DMS153 treated with DMSO at 0.1 percent for 48 hours (cell line): ENCODE measurements at regions not wholly inside any gene's neighbourhood (a gene's known extent, or its start where the extent isn't known, plus 50 kb on each side); places are given as distances from the start of the nearest gene placed in this dataset.
"Not testable (repeated sequence)": the region's sequence is repeated elsewhere in the genome, so short reads cannot be mapped to it uniquely, and the experiment has no call there.

Source experiments
- DNase-seq: peaks from one replicate; lab custom pipeline; 2025; ENCODE audit not compliant: unreplicated experiment; lab: John Stamatoyannopoulos, UW

GRCh38 chr6:77326029-77326428, 137.3 kb downstream of the HTR1B start:
- DNase-seq, result no peak

GRCh38 chr6:77324866-77325265, 138.4 kb downstream of the HTR1B start:
- DNase-seq, result no peak

- no peak for DNase-seq
Observed at GRCh38 chr6:77322604-77323003, 140.7 kb downstream of the HTR1B start.

- no peak for DNase-seq
Observed at GRCh38 chr6:77318256-77318655, 145.0 kb downstream of the HTR1B start.

DNA sequence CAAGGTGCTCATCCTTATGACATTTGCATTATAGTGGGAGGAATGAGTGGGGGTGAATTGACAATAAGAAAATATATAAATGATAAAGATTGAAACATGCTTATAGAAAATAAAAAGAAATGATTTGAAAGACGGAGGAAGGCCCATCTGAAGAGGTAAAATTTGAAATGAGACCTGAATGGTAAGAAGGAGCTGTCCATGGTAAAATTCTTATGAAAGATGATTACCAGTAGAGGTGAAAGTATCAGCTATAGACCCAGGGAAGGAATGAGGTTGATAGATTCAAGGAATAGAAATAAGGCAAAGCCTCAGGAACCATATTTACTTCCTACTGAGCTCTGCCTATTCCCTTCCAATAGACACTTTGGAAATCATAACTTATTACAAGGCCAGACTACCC, 149.7 kb downstream of the HTR1B start:
- no peak for DNase-seq

- DNase-seq, result no peak
Observed at GRCh38 chr6:77299931-77300330, 163.4 kb downstream of the HTR1B start.

- DNase-seq, result no peak
Observed at GRCh38 chr6:77298283-77298682, 165.0 kb downstream of the HTR1B start.

GRCh38 chr6:77292564-77293546, 170.4 kb downstream of the HTR1B start:
- DNase-seq, result no peak

- DNase-seq, result no peak
Observed at GRCh38 chr6:77290798-77291197, 172.5 kb downstream of the HTR1B start.

DNA sequence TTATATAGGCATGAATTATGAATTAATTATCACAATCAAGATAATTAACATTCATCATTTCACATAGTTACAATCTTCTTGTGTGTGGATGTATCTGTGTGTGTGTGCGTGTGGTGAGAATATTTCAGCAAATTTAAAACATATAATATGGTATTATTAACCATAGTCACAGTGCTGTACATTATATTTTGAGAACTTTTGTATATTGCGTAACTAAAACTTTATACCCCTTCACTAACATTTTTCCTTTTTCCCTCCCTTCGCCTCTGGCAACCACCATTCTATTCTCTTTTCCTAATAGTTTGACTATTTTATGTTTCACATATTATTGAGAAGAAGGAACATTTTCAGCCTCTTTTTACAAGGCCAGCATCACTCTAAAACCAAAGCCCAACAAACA, 176.8 kb downstream of the HTR1B start:
- no peak for DNase-seq

DNA sequence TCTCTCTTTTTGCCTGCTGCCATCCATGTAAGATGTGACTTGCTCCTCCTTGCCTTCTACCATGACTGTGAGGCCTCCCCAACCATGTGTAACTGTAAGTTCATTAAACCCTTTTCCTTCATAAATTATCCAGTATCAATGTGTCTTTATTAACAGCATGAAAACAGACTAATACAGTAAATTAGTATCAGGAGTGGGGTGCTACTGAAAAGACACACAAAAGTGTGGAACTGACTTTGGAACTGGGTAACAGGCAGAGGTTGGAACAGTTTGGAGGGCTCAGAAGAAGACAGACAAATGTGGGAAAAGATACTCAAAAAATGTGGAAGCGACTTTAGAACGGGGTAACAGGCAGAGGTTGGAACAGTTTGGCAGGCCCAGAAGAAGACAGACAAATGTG, 189.4 kb downstream of the HTR1B start:
- DNase-seq, result no peak

DNA sequence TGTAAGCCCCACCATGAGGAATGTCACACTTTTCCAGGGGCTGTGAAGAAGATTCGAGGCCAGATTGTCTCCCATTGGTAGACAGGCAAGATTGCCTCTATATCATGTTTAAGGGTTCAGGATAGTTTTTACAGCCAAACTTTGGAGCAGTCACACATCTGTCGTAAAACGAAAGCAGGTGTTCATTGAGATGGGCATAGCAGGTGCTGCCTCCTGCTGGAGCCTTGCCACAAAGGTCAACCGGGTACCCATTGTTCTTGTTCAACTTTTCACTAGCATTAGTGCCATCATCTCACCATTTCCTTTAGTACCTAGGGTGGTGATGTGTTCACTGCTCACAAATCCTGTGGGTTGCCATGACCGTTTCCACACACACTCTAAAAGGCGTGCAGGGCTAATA, 198.3 kb downstream of the HTR1B start:
- no peak for DNase-seq

DNA sequence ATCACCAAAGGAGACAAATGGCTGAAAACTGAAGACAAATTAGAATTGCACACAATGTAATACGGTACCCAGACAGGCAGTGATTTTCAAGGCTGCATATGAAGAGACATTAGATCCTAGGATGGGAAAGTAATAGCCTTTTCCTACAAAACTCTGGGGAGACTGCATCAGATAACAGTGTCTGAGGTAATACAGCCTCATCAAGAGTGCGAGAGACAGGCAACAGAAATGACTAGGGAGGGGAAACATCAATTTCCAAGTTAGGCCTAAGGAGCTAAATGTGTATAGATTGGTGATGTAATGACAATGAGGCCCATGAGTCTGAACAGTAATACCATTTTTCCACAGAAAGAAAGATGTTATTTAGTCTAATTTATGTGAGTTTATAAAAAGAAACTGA, 200.3 kb downstream of the HTR1B start:
- DNase-seq, result no peak

- DNase-seq, result not testable (repeated sequence)
Observed at GRCh38 chr6:77251801-77252200, 211.5 kb downstream of the HTR1B start.

DNA sequence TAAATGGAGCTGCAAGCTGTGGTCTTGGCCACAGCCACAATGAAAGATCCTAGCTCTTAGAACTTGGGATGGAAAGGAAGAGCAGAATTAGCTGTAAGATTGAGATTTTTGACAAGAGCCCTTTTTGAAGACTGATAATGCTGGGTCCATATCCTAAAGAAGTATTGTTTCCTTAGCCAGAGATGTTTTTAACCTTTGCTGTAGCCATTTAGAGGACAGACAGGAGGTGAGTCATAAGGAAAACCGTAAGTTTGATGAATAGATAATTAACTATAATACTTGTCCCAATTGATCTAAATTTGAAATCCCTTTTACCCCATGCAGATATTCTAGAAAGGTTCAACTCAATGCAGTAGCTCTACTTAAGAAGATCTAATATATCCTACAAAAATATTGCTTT, 213.7 kb downstream of the HTR1B start:
- DNase-seq, result no peak

GRCh38 chr6:77245026-77245425, 218.3 kb downstream of the HTR1B start:
- DNase-seq, result no peak

DNA sequence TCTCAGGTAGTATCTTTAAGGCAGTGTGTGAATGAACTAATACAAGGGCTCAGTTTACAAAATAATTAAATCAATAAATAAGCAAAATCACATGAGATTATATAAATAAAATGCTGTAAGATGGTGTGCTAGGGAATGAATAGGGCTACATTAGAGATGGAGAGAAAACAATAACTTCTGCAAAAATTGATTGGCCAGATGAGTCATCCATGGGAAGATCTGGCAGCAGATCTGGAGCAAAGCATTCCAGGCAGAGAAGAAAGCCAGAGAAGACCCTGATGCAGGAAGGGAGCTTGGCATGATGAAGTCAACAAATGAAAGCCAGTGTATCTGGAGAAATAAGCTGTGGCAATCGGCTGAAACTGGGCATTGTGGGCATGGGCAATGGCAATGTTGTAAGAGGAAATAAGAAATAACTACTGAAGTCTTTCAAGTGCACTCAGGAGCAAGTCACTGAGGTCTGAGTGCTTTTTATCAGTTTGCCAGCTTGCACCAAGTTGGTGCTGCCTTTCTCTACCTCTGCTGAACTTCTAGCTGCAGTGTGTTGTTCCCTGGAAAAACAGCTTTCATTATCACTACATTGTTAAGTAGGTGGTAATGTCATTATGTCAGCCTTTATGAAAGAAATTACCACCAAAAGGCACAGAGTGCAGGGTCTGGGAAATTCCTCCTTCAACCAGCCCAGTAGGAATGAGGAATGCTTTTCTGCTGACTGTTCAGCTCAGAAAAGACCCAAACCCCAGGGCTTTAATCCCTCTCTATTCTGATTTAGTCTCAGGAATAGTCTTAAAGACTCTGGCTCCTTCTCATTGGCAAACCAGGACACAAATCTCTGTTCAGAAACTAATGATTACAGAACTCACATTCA, 231.6 kb downstream of the HTR1B start:
- no peak for DNase-seq

- DNase-seq, result no peak
Observed at GRCh38 chr6:77228279-77228678, 235.0 kb downstream of the HTR1B start.

DNA sequence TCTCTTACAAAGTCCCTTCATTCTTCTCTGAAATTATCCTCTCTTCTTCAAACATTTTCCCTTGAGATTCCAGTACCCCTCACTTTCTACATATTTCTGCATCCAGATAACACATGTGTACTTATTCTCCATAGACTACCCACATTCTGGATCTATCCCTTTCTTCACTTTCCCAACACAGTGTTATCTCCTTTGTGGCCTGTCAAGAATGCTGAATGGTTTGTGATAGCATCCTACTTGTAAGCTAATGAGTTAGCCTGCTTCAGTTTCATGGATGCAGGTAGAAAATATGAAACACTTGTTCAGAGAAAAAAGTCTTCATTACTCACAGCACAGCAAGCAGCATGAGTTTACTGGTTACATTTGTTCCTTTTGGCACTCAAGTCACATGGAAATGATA, 245.4 kb downstream of the HTR1B start:
- DNase-seq, result no peak

- DNase-seq, result no peak
Observed at GRCh38 chr6:77205936-77206335, 257.4 kb downstream of the HTR1B start.

DNA sequence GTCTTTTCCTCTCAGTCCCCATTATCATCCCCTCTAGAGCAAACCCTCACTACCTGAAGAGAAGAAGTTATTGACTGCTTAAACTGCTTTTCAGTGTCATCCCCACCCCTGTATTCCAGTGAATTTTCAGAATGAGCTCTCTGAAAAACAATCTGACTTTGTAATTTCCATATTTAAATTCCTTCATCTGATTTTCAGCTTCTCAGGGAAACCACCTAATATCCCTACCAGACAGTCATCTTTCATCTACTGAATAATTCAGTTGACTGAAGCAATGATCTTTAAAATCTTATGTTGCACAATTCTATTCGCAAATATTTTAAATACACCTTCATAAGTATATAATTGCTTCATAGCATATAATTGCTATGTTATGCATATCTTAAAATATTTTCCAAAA, 258.7 kb downstream of the HTR1B start:
- DNase-seq, result no peak

GRCh38 chr6:77183447-77183846, 279.8 kb downstream of the HTR1B start:
- no peak for DNase-seq
